Peyer's patch (tissue), 4 donors: ENCODE measurements at regions not wholly inside any gene's neighbourhood (a gene's known extent, or its start where the extent isn't known, plus 50 kb on each side); places are given as distances from the start of the nearest gene placed in this dataset.

ENCODE experiments used
- DNase-seq, 3 donors: peaks; one replicate each; pipeline ENCODE4 v3.0.0-alpha.2; 2017 to 2019
- H3K27ac ChIP-seq, 4 donors: fragments of 200-600 bp; sonication (generic); one replicate each; pipeline ENCODE4 v1.5.1; 2016 to 2019
- H3K27me3 ChIP-seq, 2 donors: fragments of 200-600 bp; sonication (generic); one replicate each; pipeline ENCODE4 v1.5.1; 2019
- H3K36me3 ChIP-seq, 3 donors: fragments of 200-600 bp; sonication (generic); one replicate each; pipeline ENCODE4 v1.5.1; 2016 to 2019
- H3K4me1 ChIP-seq, 4 donors: fragments of 200-600 bp; sonication (generic); one replicate each; pipeline ENCODE4 v1.5.1; 2016 to 2019
- H3K4me3 ChIP-seq, 4 donors: fragments of 200-600 bp; sonication (generic); 1 replicate in 3 of 4; 2 replicates in 1 of 4; pipeline ENCODE4 v1.5.1; 2016 to 2019; ENCODE audit warnings: mild to moderate bottlenecking in 1 of 4
- H3K9me3 ChIP-seq, 4 donors: fragments of 200-600 bp; sonication (generic); one replicate each; pipeline ENCODE4 v1.5.1; 2016 to 2019; ENCODE audit warnings: mild to moderate bottlenecking in 1 of 4
- POLR2A ChIP-seq, 2 donors: fragments of 450-650 bp; IDR thresholded peaks; one replicate each; pipeline ENCODE4 v1.5.1; 2017; ENCODE audit warnings: antibody characterized with exemption in 2 of 2, mild to moderate bottlenecking in 2 of 2, moderate library complexity in 2 of 2
- TF ChIP-seq, protein P1 (sequence below), 6 experiments: fragments of 450-650 bp in 4 of 6; fragments of 200-600 bp in 2 of 6; sonication (generic) in 1 of 6; IDR thresholded peaks; one replicate each; pipeline ENCODE4 v1.5.1; 2017 to 2019; ENCODE audit warnings: antibody characterized with exemption in 6 of 6, mild to moderate bottlenecking in 3 of 6, moderate library complexity in 1 of 6

DNA sequence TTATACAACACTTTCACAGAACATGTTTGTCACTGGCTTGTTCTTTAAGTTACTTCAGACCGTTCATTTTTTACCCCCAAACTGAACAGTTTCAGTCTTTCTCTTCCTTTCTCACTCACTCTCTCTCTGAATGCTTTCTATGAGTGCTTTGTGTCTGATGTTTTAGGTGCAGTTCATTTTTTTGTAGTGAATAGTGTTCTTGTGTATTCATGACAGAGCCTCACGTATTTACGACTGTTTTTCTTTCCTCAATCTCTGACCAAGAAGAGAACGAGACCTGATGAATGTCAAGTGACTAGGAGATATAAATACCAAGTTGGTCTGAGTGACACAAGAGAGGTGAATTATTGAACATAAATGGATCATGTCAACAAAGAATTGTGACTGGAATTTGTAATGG, 1525.0 kb upstream of the MIR17HG start:
- TF ChIP-seq POLR2A (IDR thresholded peaks at IDR 0.05): no peak
- TF ChIP-seq, protein P1, sequence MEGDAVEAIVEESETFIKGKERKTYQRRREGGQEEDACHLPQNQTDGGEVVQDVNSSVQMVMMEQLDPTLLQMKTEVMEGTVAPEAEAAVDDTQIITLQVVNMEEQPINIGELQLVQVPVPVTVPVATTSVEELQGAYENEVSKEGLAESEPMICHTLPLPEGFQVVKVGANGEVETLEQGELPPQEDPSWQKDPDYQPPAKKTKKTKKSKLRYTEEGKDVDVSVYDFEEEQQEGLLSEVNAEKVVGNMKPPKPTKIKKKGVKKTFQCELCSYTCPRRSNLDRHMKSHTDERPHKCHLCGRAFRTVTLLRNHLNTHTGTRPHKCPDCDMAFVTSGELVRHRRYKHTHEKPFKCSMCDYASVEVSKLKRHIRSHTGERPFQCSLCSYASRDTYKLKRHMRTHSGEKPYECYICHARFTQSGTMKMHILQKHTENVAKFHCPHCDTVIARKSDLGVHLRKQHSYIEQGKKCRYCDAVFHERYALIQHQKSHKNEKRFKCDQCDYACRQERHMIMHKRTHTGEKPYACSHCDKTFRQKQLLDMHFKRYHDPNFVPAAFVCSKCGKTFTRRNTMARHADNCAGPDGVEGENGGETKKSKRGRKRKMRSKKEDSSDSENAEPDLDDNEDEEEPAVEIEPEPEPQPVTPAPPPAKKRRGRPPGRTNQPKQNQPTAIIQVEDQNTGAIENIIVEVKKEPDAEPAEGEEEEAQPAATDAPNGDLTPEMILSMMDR (IDR thresholded peaks at IDR 0.05): no peak
- no peaks in the 10 kb centered on the region for H3K4me1 ChIP-seq

DNA sequence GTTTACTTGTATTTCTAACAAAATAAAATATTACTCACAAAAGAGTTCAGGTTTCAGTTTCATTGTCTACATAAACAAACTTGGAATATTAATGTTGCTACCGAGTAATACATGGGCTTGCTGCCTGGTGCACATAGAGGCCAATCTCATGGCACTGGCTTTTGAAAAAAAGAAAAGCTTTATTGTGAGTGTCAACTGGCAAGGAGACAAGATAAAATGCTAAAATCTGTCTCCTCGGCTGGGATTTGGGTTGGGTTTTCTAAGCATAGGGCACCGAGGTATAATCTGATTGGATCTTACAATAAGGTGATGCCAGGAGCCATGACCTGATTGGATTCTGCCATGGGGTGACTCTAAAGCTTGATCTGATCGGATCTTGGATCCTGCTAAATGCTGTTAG, 1519.9 kb upstream of the MIR17HG start:
- TF ChIP-seq POLR2A (IDR thresholded peaks at IDR 0.05): no peak
- TF ChIP-seq, protein P1 (IDR thresholded peaks at IDR 0.05): no peak
- Histone ChIP-seq H3K4me1 (no peaks in the 10 kb centered on the region), H3K4me3 (no peak overlapping the region), H3K27me3 (no peaks in the 10 kb centered on the region), H3K9me3 (no peaks in the 10 kb centered on the region), H3K36me3 (no peaks in the 10 kb centered on the region), H3K27ac (no peak overlapping the region)
- no peak for DNase-seq

More for the DNA sequence above, 1525.0 kb upstream of the MIR17HG start:
- DNase-seq: no peak
- Histone ChIP-seq H3K9me3 (no peaks in the 10 kb centered on the region), H3K4me3 (no peak overlapping the region), H3K27ac (no peak overlapping the region), H3K36me3 (no peaks in the 10 kb centered on the region), H3K27me3 (no peaks in the 10 kb centered on the region)

DNA sequence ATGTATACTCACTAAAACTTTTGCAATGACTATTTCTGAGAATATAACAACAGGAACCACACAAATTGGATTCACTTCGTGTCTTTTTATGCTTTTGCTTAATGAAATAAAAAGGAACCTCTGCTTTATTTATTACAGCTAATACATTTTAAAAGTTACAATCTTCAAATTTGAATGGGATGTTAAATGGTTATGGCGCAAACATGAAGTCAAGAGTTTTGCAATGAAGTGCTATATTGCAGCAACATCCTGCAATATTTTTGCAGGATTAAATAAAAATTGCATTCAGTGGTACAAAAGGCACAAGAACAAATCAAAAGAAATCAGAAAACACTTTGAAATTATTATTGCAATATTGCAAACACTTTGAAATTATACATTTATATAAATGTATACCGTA, 1519.0 kb upstream of the MIR17HG start:
- Histone ChIP-seq H3K27me3 (no peaks in the 10 kb centered on the region), H3K27ac (no peak overlapping the region), H3K4me1 (no peaks in the 10 kb centered on the region), H3K9me3 (no peaks in the 10 kb centered on the region), H3K4me3 (no peak overlapping the region), H3K36me3 (no peaks in the 10 kb centered on the region)
- TF ChIP-seq, protein P1 (IDR thresholded peaks at IDR 0.05): no peak
- TF ChIP-seq POLR2A (IDR thresholded peaks at IDR 0.05): no peak
- no peak for DNase-seq

DNA sequence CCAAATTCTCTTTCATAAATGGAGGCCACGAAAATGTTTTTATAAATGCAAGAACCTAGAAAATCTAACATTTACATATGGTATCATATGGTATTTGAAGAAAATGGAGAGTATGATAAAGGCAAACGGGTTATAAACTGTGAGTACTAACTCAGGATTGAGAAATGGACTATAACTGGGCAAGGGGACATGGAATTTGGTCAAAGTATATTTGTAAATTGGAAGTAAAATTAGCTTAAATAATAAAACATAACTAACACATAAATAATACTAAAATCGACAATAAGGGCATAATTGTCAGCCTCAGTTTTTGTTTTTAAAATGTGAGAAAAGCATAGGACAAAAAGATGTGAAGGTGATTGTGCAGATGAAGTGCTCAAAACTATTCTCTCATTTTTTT, 1516.3 kb upstream of the MIR17HG start:
- Histone ChIP-seq H3K36me3 (no peaks in the 10 kb centered on the region), H3K27me3 (no peaks in the 10 kb centered on the region), H3K4me1 (no peaks in the 10 kb centered on the region), H3K4me3 (no peak overlapping the region), H3K9me3 (no peaks in the 10 kb centered on the region), H3K27ac (no peak overlapping the region)
- DNase-seq: no peak
- TF ChIP-seq, protein P1 (IDR thresholded peaks at IDR 0.05): no peak
- TF ChIP-seq POLR2A (IDR thresholded peaks at IDR 0.05): no peak

DNA sequence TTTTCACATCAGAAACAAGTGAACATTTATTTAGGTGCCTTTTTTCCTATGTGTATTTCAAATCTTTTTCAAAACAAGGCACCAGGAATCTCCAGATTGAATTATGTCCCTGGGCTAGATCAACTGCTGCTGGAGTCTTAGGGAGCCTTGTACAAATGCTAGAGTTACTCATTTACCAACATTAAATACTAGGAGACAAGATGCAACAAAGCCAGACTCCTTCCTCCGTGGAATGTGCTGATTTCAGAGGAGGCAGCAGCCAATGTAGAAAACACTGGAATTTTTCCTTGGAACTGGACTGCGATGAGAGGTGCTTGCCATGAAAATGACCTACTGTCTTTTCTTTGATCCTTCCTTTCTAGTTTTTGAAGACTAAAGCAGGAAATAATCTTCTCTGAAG, 1514.7 kb upstream of the MIR17HG start:
- H3K27ac ChIP-seq: no peak overlapping the region
- no peaks in the 10 kb centered on the region for H3K36me3 ChIP-seq
- DNase-seq: no peak
- no peaks in the 10 kb centered on the region for H3K27me3 ChIP-seq
- TF ChIP-seq POLR2A (IDR thresholded peaks at IDR 0.05): no peak
- TF ChIP-seq, protein P1 (IDR thresholded peaks at IDR 0.05): no peak
- H3K9me3 ChIP-seq: no peaks in the 10 kb centered on the region
- no peak overlapping the region for H3K4me3 ChIP-seq
- no peaks in the 10 kb centered on the region for H3K4me1 ChIP-seq

DNA sequence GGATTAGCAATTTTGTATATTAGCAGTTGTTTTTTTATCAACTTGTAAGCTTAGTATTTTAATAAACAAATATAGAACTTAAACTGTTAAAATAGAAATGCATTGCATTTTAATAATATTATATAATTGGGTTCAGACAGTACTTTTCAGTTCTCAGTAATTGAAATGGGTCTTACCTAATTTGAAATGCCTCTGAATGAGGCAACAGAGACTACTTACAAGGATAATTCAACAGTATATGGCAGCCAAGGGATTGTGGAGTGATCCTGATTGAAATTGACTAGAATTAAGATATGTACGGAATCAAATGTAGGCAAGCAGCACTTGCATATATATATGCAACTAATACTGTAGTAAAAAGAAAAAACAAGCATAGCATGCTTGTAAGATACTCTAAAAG, 1503.9 kb upstream of the MIR17HG start:
- Histone ChIP-seq H3K27me3 (no peaks in the 10 kb centered on the region), H3K36me3 (no peaks in the 10 kb centered on the region), H3K4me1 (no peaks in the 10 kb centered on the region), H3K4me3 (no peak overlapping the region), H3K27ac (no peak overlapping the region), H3K9me3 (no peaks in the 10 kb centered on the region)
- TF ChIP-seq, protein P1 (IDR thresholded peaks at IDR 0.05): no peak
- DNase-seq: no peak
